ENCODE measurements at regions not wholly inside any gene's neighbourhood (a gene's known extent, or its start where the extent isn't known, plus 50 kb on each side); places are given as distances from the start of the nearest gene placed in this dataset.

DNA sequence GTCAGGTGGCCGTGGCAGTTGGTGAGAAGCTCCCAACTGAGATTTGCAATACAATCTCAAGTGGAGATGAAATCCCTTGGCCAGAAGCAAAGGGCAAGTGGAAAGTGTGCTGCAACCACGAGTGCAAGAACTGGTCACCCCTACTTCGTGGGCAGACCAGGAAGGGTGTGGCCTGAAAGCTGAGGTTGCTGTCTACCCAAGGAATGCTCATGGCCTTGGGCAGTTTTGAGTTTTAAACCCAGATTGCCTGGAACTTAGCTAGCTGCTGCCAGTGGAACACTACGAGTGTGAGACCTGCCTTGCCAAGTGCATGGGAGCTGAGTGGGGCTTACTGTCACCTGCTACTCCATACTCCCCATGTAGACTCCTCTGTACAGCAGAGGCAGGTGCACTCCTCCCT is 113.3 kb upstream of the FAT3 start:
- H3K23ac ChIP-seq (ENCODE audit: low read depth, low read length): no peak overlapping the region

More for the DNA sequence above, 113.3 kb upstream of the FAT3 start:
- Histone ChIP-seq H3K18ac (ENCODE audit: low read depth, low read length) (no peak overlapping the region), H3K9me1 (ENCODE audit: insufficient read depth, low read length) (no peaks in the 10 kb centered on the region), H4K5ac (ENCODE audit: low read depth, low read length) (no peak overlapping the region), H4K20me1 (ENCODE audit: insufficient read depth, low read length) (no peaks in the 10 kb centered on the region), H3K9ac (ENCODE audit: low read depth, low read length) (no peak overlapping the region), H2AK9ac (replicated peaks; ENCODE audit: low read depth, low read length, poor library complexity) (no peak overlapping the region), H3K27ac (ENCODE audit: insufficient read depth, low read length) (no peak overlapping the region), H3K36me3 (ENCODE audit: control insufficient read depth, insufficient read depth, low read length) (no peaks in the 10 kb centered on the region), H2BK15ac (ENCODE audit: low read depth, low read length) (no peak overlapping the region), H2BK120ac (ENCODE audit: low read depth, low read length) (no peak overlapping the region), H3K4ac (ENCODE audit: low read depth, low read length) (no peak overlapping the region), H3K4me1 (ENCODE audit: control insufficient read depth, insufficient read depth, low read length) (no peaks in the 10 kb centered on the region), H2AK5ac (ENCODE audit: low read depth, low read length) (no peak overlapping the region), H3K4me2 (ENCODE audit: low read depth, low read length) (no peak overlapping the region), H2AFZ (replicated peaks; ENCODE audit: low read length, poor library complexity) (no peak overlapping the region), H4K91ac (ENCODE audit: insufficient read depth, low read depth, low read length) (no peak overlapping the region), H3K9me3 (ENCODE audit: control insufficient read depth, insufficient read depth, low read length) (peaks cover 5% of the 10 kb centered on the region; the same call in 1 of the 2 replicates), H3K56ac (ENCODE audit: extremely low read depth, insufficient read depth, low read length) (no peak overlapping the region), H3K14ac (replicated peaks; ENCODE audit: low read depth, low read length) (no peak overlapping the region), H3K79me1 (ENCODE audit: low read depth in 1 of 2, low read length in 2 of 2) (no peaks in the 10 kb centered on the region), H4K8ac (ENCODE audit: low read depth in 2 of 2, low read length in 2 of 2) (no peak overlapping the region), H3K27me3 (ENCODE audit: control insufficient read depth, insufficient read depth, low read length) (no peaks in the 10 kb centered on the region), H2BK20ac (ENCODE audit: low read depth, low read length) (no peak overlapping the region), H3K4me3 (ENCODE audit: insufficient read depth, low read depth, low read length) (no peak overlapping the region), H2BK5ac (ENCODE audit: low read depth, low read length, poor library complexity, severe bottlenecking) (no peak overlapping the region)
- ATAC-seq (ENCODE audit: low read depth) (no peak), DNase-seq (no peak)
- POLR2A ChIA-PET (ENCODE audit: unreplicated experiment): no interaction called here
- CTCF ChIA-PET: no interaction called here
- 15% methylated on average over 2 of the region's 4 CpGs; no CpG with 5 or more reads in 1 of the 2 experiments for WGBS, 2 experiments (ENCODE audit: extremely low coverage in 2 of 2, insufficient read length in 1 of 2)
- TF ChIP-seq, protein P1, sequence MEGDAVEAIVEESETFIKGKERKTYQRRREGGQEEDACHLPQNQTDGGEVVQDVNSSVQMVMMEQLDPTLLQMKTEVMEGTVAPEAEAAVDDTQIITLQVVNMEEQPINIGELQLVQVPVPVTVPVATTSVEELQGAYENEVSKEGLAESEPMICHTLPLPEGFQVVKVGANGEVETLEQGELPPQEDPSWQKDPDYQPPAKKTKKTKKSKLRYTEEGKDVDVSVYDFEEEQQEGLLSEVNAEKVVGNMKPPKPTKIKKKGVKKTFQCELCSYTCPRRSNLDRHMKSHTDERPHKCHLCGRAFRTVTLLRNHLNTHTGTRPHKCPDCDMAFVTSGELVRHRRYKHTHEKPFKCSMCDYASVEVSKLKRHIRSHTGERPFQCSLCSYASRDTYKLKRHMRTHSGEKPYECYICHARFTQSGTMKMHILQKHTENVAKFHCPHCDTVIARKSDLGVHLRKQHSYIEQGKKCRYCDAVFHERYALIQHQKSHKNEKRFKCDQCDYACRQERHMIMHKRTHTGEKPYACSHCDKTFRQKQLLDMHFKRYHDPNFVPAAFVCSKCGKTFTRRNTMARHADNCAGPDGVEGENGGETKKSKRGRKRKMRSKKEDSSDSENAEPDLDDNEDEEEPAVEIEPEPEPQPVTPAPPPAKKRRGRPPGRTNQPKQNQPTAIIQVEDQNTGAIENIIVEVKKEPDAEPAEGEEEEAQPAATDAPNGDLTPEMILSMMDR (conservative IDR thresholded peaks at IDR 0.05; ENCODE audit: low read depth, low read length): no peak
- TF ChIP-seq RFX5 (IDR thresholded peaks at IDR 0.05; ENCODE audit: low read depth, low read length) (no peak), BHLHE40 (IDR thresholded peaks at IDR 0.05; ENCODE audit: low read depth, low read length) (no peak), CEBPB (IDR thresholded peaks at IDR 0.05; ENCODE audit: low read depth, low read length) (no peak), MAFK (IDR thresholded peaks at IDR 0.05; ENCODE audit: low read depth, low read length) (no peak), FOS (IDR thresholded peaks at IDR 0.05; ENCODE audit: low read depth, low read length) (no peak), NFE2L2 (IDR thresholded peaks at IDR 0.05; ENCODE audit: low read depth, low read length) (no peak)
- TF ChIP-seq, protein P2, sequence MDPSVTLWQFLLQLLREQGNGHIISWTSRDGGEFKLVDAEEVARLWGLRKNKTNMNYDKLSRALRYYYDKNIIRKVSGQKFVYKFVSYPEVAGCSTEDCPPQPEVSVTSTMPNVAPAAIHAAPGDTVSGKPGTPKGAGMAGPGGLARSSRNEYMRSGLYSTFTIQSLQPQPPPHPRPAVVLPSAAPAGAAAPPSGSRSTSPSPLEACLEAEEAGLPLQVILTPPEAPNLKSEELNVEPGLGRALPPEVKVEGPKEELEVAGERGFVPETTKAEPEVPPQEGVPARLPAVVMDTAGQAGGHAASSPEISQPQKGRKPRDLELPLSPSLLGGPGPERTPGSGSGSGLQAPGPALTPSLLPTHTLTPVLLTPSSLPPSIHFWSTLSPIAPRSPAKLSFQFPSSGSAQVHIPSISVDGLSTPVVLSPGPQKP (IDR thresholded peaks at IDR 0.05; ENCODE audit: borderline replicate concordance, low read depth, low read length): no peak
- in situ Hi-C loops (cut with MboI; ENCODE audit: low sequenced_read_pairs) (no loop called here), intact Hi-C loops (cut with micrococcal nuclease) (no loop called here), dilution Hi-C loops (cut with HindIII; ENCODE audit: low sequenced_read_pairs, unreplicated experiment) (no loop called here)
- BruUV-seq (replicated peaks): no TSS peak

Measured in IMR-90 (cell line).